ENCODE measurements at regions not wholly inside any gene's neighbourhood (a gene's known extent, or its start where the extent isn't known, plus 50 kb on each side); places are given as distances from the start of the nearest gene placed in this dataset.

GRCh38 chr4:145387079-145387478, 94.6 kb upstream of the SMAD1 start:
- Mint-ChIP-seq H3K9me3 (peaks cover 2 to 4% of the 10 kb centered on the region in 2 donors), H3K27me3 (peaks cover 23 to 33% of the 10 kb centered on the region in 2 donors), H3K27ac (no peak overlapping the region), H3K4me3 (no peak overlapping the region), H3K4me1 (no peaks in the 10 kb centered on the region), H3K36me3 (no peaks in the 10 kb centered on the region)
- no peak for ATAC-seq (replicated peaks)
- no peak for DNase-seq

GRCh38 chr4:145381163-145381562, 100.5 kb upstream of the SMAD1 start:
- Mint-ChIP-seq H3K4me3 (no peak overlapping the region), H3K9me3 (peaks cover 2 to 4% of the 10 kb centered on the region in 2 donors), H3K4me1 (no peaks in the 10 kb centered on the region), H3K27ac (no peak overlapping the region), H3K27me3 (peaks cover 4 to 6% of the 10 kb centered on the region in 2 donors), H3K36me3 (no peaks in the 10 kb centered on the region)
- ATAC-seq (replicated peaks) (no peak), DNase-seq (no peak)

- Mint-ChIP-seq H3K4me1 (no peaks in the 10 kb centered on the region), H3K27me3 (peaks cover 4 to 6% of the 10 kb centered on the region in 2 donors), H3K4me3 (no peak overlapping the region), H3K36me3 (no peaks in the 10 kb centered on the region), H3K9me3 (peaks cover 4 to 5% of the 10 kb centered on the region in 2 donors), H3K27ac (no peak overlapping the region)
- no peak for DNase-seq
- ATAC-seq (replicated peaks), result no peak
Observed at GRCh38 chr4:145380123-145380522, 101.5 kb upstream of the SMAD1 start.

GRCh38 chr4:145375416-145375815, 106.2 kb upstream of the SMAD1 start:
- Mint-ChIP-seq H3K27me3 (peaks cover 0 to 4% of the 10 kb centered on the region in 2 donors), H3K4me1 (no peaks in the 10 kb centered on the region), H3K36me3 (no peaks in the 10 kb centered on the region), H3K9me3 (peaks cover 0 to 3% of the 10 kb centered on the region in 2 donors), H3K4me3 (no peak overlapping the region), H3K27ac (no peak overlapping the region)
- DNase-seq (no peak), ATAC-seq (replicated peaks) (no peak)

- no peak for DNase-seq
- Mint-ChIP-seq H3K9me3 (peaks cover 0 to 3% of the 10 kb centered on the region in 2 donors), H3K4me1 (no peaks in the 10 kb centered on the region), H3K4me3 (no peak overlapping the region), H3K27me3 (peaks cover 8 to 9% of the 10 kb centered on the region in 2 donors), H3K27ac (no peak overlapping the region), H3K36me3 (no peaks in the 10 kb centered on the region)
- no peak for ATAC-seq (replicated peaks)
Observed at GRCh38 chr4:145352438-145353145, 129.1 kb upstream of the SMAD1 start.

- H3K27ac Mint-ChIP-seq, result no peak overlapping the region
- H3K36me3 Mint-ChIP-seq, result no peaks in the 10 kb centered on the region
- DNase-seq, result no peak
- H3K4me3 Mint-ChIP-seq, result no peak overlapping the region
- peaks cover 8 to 10% of the 10 kb centered on the region in 2 donors for H3K27me3 Mint-ChIP-seq
- H3K4me1 Mint-ChIP-seq, result no peaks in the 10 kb centered on the region
- ATAC-seq (replicated peaks), result no peak
- peaks cover 0 to 3% of the 10 kb centered on the region in 2 donors for H3K9me3 Mint-ChIP-seq
Observed at GRCh38 chr4:145351922-145352321, 129.7 kb upstream of the SMAD1 start.

GRCh38 chr4:145351162-145351561, 130.5 kb upstream of the SMAD1 start:
- H3K4me1 Mint-ChIP-seq, result no peaks in the 10 kb centered on the region
- DNase-seq, result no peak
- H3K4me3 Mint-ChIP-seq, result no peak overlapping the region
- no peak overlapping the region for H3K27ac Mint-ChIP-seq
- no peak for ATAC-seq (replicated peaks)
- H3K36me3 Mint-ChIP-seq, result no peaks in the 10 kb centered on the region
- H3K9me3 Mint-ChIP-seq, result peaks cover 0 to 3% of the 10 kb centered on the region in 2 donors
- peaks cover 5 to 13% of the 10 kb centered on the region in 2 donors for H3K27me3 Mint-ChIP-seq

GRCh38 chr4:145348291-145348690, 133.4 kb upstream of the SMAD1 start:
- ATAC-seq (replicated peaks) (no peak), DNase-seq (no peak)
- H3K4me1 Mint-ChIP-seq, result no peaks in the 10 kb centered on the region
- peaks cover 5 to 13% of the 10 kb centered on the region in 2 donors for H3K27me3 Mint-ChIP-seq
- H3K4me3 Mint-ChIP-seq, result no peak overlapping the region
- H3K27ac Mint-ChIP-seq, result no peak overlapping the region
- H3K36me3 Mint-ChIP-seq, result no peaks in the 10 kb centered on the region
- peaks cover 0 to 3% of the 10 kb centered on the region in 2 donors for H3K9me3 Mint-ChIP-seq

GRCh38 chr4:145347684-145348083, 134.0 kb upstream of the SMAD1 start:
- peaks cover 5 to 13% of the 10 kb centered on the region in 2 donors for H3K27me3 Mint-ChIP-seq
- no peak for DNase-seq

GRCh38 chr4:145346081-145346480, 135.6 kb upstream of the SMAD1 start:
- Mint-ChIP-seq H3K27ac (no peak overlapping the region), H3K27me3 (peaks cover 5 to 8% of the 10 kb centered on the region in 2 donors)

More at GRCh38 chr4:145347684-145348083, 134.0 kb upstream of the SMAD1 start:
- ATAC-seq (replicated peaks), result no peak
- Mint-ChIP-seq H3K4me3 (no peak overlapping the region), H3K36me3 (no peaks in the 10 kb centered on the region), H3K27ac (no peak overlapping the region), H3K4me1 (no peaks in the 10 kb centered on the region), H3K9me3 (peaks cover 0 to 3% of the 10 kb centered on the region in 2 donors)

GRCh38 chr4:145345401-145345800, 136.3 kb upstream of the SMAD1 start:
- no peaks in the 10 kb centered on the region for H3K36me3 Mint-ChIP-seq
- DNase-seq (no peak), ATAC-seq (replicated peaks) (no peak)
- no peaks in the 10 kb centered on the region for H3K4me1 Mint-ChIP-seq
- peaks cover 5 to 8% of the 10 kb centered on the region in 2 donors for H3K27me3 Mint-ChIP-seq
- no peak overlapping the region for H3K27ac Mint-ChIP-seq
- H3K9me3 Mint-ChIP-seq, result peaks cover 0 to 3% of the 10 kb centered on the region in 2 donors
- no peak overlapping the region for H3K4me3 Mint-ChIP-seq

More at GRCh38 chr4:145346081-145346480, 135.6 kb upstream of the SMAD1 start:
- ATAC-seq (replicated peaks) (no peak), DNase-seq (no peak)
- H3K4me3 Mint-ChIP-seq, result no peak overlapping the region
- H3K36me3 Mint-ChIP-seq, result no peaks in the 10 kb centered on the region
- peaks cover 0 to 3% of the 10 kb centered on the region in 2 donors for H3K9me3 Mint-ChIP-seq
- no peaks in the 10 kb centered on the region for H3K4me1 Mint-ChIP-seq

GRCh38 chr4:145341381-145341780, 140.3 kb upstream of the SMAD1 start:
- no peaks in the 10 kb centered on the region for H3K36me3 Mint-ChIP-seq
- no peaks in the 10 kb centered on the region for H3K4me1 Mint-ChIP-seq
- no peak for DNase-seq

GRCh38 chr4:145340071-145340675, 141.5 kb upstream of the SMAD1 start:
- no peak for DNase-seq
- no peaks in the 10 kb centered on the region for H3K36me3 Mint-ChIP-seq
- no peak overlapping the region for H3K27ac Mint-ChIP-seq
- H3K4me3 Mint-ChIP-seq, result no peak overlapping the region
- no peaks in the 10 kb centered on the region for H3K9me3 Mint-ChIP-seq
- no peak for ATAC-seq (replicated peaks)
- H3K27me3 Mint-ChIP-seq, result no peaks in the 10 kb centered on the region
- H3K4me1 Mint-ChIP-seq, result no peaks in the 10 kb centered on the region

More at GRCh38 chr4:145341381-145341780, 140.3 kb upstream of the SMAD1 start:
- H3K4me3 Mint-ChIP-seq, result no peak overlapping the region
- H3K27ac Mint-ChIP-seq, result no peak overlapping the region
- no peak for ATAC-seq (replicated peaks)
- no peaks in the 10 kb centered on the region for H3K9me3 Mint-ChIP-seq
- H3K27me3 Mint-ChIP-seq, result no peaks in the 10 kb centered on the region

- no peaks in the 10 kb centered on the region for H3K27me3 Mint-ChIP-seq
- ATAC-seq (replicated peaks) (no peak), DNase-seq (no peak)
- no peaks in the 10 kb centered on the region for H3K36me3 Mint-ChIP-seq
- no peaks in the 10 kb centered on the region for H3K9me3 Mint-ChIP-seq
- no peaks in the 10 kb centered on the region for H3K4me1 Mint-ChIP-seq
- no peak overlapping the region for H3K4me3 Mint-ChIP-seq
- H3K27ac Mint-ChIP-seq, result no peak overlapping the region
Observed at GRCh38 chr4:145339075-145339725, 142.5 kb upstream of the SMAD1 start.

GRCh38 chr4:145338568-145338967, 143.1 kb upstream of the SMAD1 start:
- H3K4me3 Mint-ChIP-seq, result no peak overlapping the region
- no peaks in the 10 kb centered on the region for H3K4me1 Mint-ChIP-seq

More at GRCh38 chr4:145338568-145338967, 143.1 kb upstream of the SMAD1 start:
- Mint-ChIP-seq H3K27ac (no peak overlapping the region), H3K36me3 (no peaks in the 10 kb centered on the region), H3K27me3 (no peaks in the 10 kb centered on the region), H3K9me3 (no peaks in the 10 kb centered on the region)
- ATAC-seq (replicated peaks), result no peak
- no peak for DNase-seq

Data from stimulated activated naive B cell treated with anti-CD40 and anti-IgM and Interleukin-4, amounts not matched to agents 10 μg/mL and 1 μg/mL and 100 μg/mL, for 72 hours (primary cell).